GM23338 (cell line): ENCODE measurements at regions not wholly inside any gene's neighbourhood (a gene's known extent, or its start where the extent isn't known, plus 50 kb on each side); places are given as distances from the start of the nearest gene placed in this dataset.

ENCODE experiments used
- CREB1 ChIP-seq: fragments of 250-450 bp; sonication (Bioruptor Pico); IDR thresholded peaks from 2 replicates; pipeline ENCODE4 v1.5.0; 2020; ENCODE audit warnings: low read depth, mild to moderate bottlenecking, moderate library complexity
- CTCF ChIP-seq, 2 experiments: fragments of 200-600 bp in 1 of 2; sonication (generic) in 1 of 2; conservative IDR thresholded peaks; 2 replicates each; pipeline versions ENCODE4 v1.5.1 to v1.6.1; 2016 to 2017; ENCODE audit warnings: antibody characterized with exemption in 2 of 2, low read depth in 2 of 2, mild to moderate bottlenecking in 2 of 2, moderate library complexity in 1 of 2
- EZH2phosphoT487 ChIP-seq: fragments of 200-600 bp; sonication (generic); IDR thresholded peaks from one replicate; pipeline ENCODE4 v1.8.1; 2018; ENCODE audit warnings: antibody characterized with exemption; ENCODE audit not compliant: unreplicated experiment
- NANOG ChIP-seq: IDR thresholded peaks from 2 replicates; pipeline ENCODE4 v1.6.1; 2016; ENCODE audit warnings: antibody characterized with exemption, borderline replicate concordance

- TF ChIP-seq CREB1 (CRISPR knock-in tag) (no peak), EZH2phosphoT487 (no peak), CTCF (conservative IDR thresholded peaks at IDR 0.05; ENCODE audit: low read depth in 2 of 2) (no peak), NANOG (no peak)
Measured at GRCh38 chr4:129842096-129842495, 746.1 kb downstream of the C4orf33 start.
